Psoas muscle (tissue), 7 donors: ENCODE measurements at regions not wholly inside any gene's neighbourhood (a gene's known extent, or its start where the extent isn't known, plus 50 kb on each side); places are given as distances from the start of the nearest gene placed in this dataset.

Experiments used
- ATAC-seq, 4 donors: fragments of 200-7000 bp; cut with Tn5 transposase; one replicate each; pipeline ENCODE4 v1.9.1; 2020; ENCODE audit warnings: moderate library complexity in 3 of 4, mild to moderate bottlenecking in 2 of 4
- DNase-seq, 2 donors: peaks; one replicate each; pipeline ENCODE4 v3.0.0-alpha.2; 2020
- H3K27ac ChIP-seq: fragments of 200-600 bp; one replicate; pipeline ENCODE4 v1.8.0; 2022
- H3K27me3 ChIP-seq, 3 donors: fragments of 200-600 bp in 1 of 3; one replicate each; pipeline versions ENCODE4 v1.6.1 to v1.8.0; 2013 to 2022; ENCODE audit warnings: low read length in 2 of 3, mild to moderate bottlenecking in 2 of 3, moderate library complexity in 1 of 3; ENCODE audit not compliant: insufficient read depth in 3 of 3
- H3K36me3 ChIP-seq, 2 donors: fragments of 200-600 bp in 1 of 2; one replicate each; pipeline versions ENCODE4 v1.6.1 to v1.8.0; 2013 to 2022; ENCODE audit warnings: low read depth in 1 of 2, mild to moderate bottlenecking in 1 of 2, moderate library complexity in 1 of 2; ENCODE audit not compliant: insufficient read depth in 1 of 2
- H3K4me1 ChIP-seq: fragments of 200-600 bp; one replicate; pipeline ENCODE4 v1.8.0; 2022
- H3K4me3 ChIP-seq: fragments of 200-600 bp; one replicate; pipeline ENCODE4 v1.8.0; 2022; ENCODE audit warnings: mild to moderate bottlenecking
- H3K9me3 ChIP-seq: fragments of 200-600 bp; one replicate; pipeline ENCODE4 v1.8.0; 2022
- CTCF ChIP-seq: fragments of 200-600 bp; IDR thresholded peaks from one replicate; pipeline ENCODE4 v1.8.0; 2022; ENCODE audit warnings: antibody characterized with exemption
- WGBS, 3 donors: extraction: QIAGEN DNeasy Blood & Tissue Kit; methylation state at CpG; one replicate each; pipeline versions ENCODE4 v1.1.6 to v1.1.7; 2013; 5-methylcytosine and 5-hydroxymethylcytosine counted together
- intact Hi-C, 2 donors: fragments of 100-400 bp; cut with DNase I; formaldehyde crosslinking; loops; one replicate each; pipeline versions ENCODE4 v1.11.0 to v1.14.2; 2022
- donor health status: healthy with polysubstance abuse.
- donor health status: DM: no; HTN: no; CAD: no; lungs with moderate emphysema.
- donor health status: Bipolar disorder and iron deficiency.
- donor health status: healthy.
- donor health status: DM: yes; HTN: yes; CAD: no.
- donor health status: DM: no; HTN: no; CAD: no.
- donor health status: DM: yes; HTN: yes; CAD: no.

- Histone ChIP-seq H3K27me3 (peaks cover 0 to 3% (median 0%) of the 10 kb centered on the region in 3 donors), H3K4me1 (no peaks in the 10 kb centered on the region), H3K9me3 (no peaks in the 10 kb centered on the region), H3K27ac (no peak overlapping the region), H3K4me3 (no peak overlapping the region), H3K36me3 (no peaks in the 10 kb centered on the region)
- DNase-seq (no peak), ATAC-seq (no peak)
- intact Hi-C loops, result loop anchor here in 1 of 2 donors (10.0 kb wide), 1 partner anchor 502 kb away; the partner anchor contains the start of gene SFMBT2
- WGBS, 3 donors, result 38 to 47% (median 43%) methylated on average over 5 of the region's 5 CpGs
- TF ChIP-seq CTCF, result no peak
Measured at GRCh38 chr10:6912424-6912823, 332.3 kb upstream of the PRKCQ start.

- Histone ChIP-seq H3K4me1 (no peaks in the 10 kb centered on the region), H3K27me3 (peaks cover 0 to 3% (median 0%) of the 10 kb centered on the region in 3 donors), H3K4me3 (no peak overlapping the region), H3K9me3 (no peaks in the 10 kb centered on the region), H3K36me3 (no peaks in the 10 kb centered on the region), H3K27ac (no peak overlapping the region)
- TF ChIP-seq CTCF, result no peak
- 83 to 86% (median 85%) methylated on average over 2 of the region's 2 CpGs for WGBS, 3 donors
- DNase-seq, result no peak
- ATAC-seq, result no peak
- intact Hi-C loops, result loop anchor here in 1 of 2 donors (10.0 kb wide), 1 partner anchor 503 kb away; the partner anchor contains the start of gene SFMBT2
Measured at GRCh38 chr10:6912021-6912420, 331.9 kb upstream of the PRKCQ start.

- no peak overlapping the region for H3K4me3 ChIP-seq
- no peaks in the 10 kb centered on the region for H3K4me1 ChIP-seq
- intact Hi-C loops, result loop anchor here in 1 of 2 donors (10.0 kb wide), 1 partner anchor 505 kb away; the partner anchor contains the start of gene SFMBT2
- no peak for TF ChIP-seq CTCF
- H3K9me3 ChIP-seq, result no peaks in the 10 kb centered on the region
- no peak overlapping the region for H3K27ac ChIP-seq
- peaks cover 0 to 3% (median 0%) of the 10 kb centered on the region in 3 donors for H3K27me3 ChIP-seq
- 66 to 78% (median 73%) methylated on average over 6 of the region's 6 CpGs for WGBS, 3 donors
- ATAC-seq (no peak), DNase-seq (no peak)
- no peaks in the 10 kb centered on the region for H3K36me3 ChIP-seq
Measured at GRCh38 chr10:6909905-6910560, 330.0 kb upstream of the PRKCQ start.

GRCh38 chr10:6907877-6908530 is 327.9 kb upstream of the PRKCQ start:
- no peaks in the 10 kb centered on the region for H3K4me1 ChIP-seq
- WGBS, 3 donors, result 79 to 85% (median 83%) methylated on average over 4 of the region's 4 CpGs
- H3K27me3 ChIP-seq, result no peaks in the 10 kb centered on the region
- no peaks in the 10 kb centered on the region for H3K36me3 ChIP-seq
- H3K27ac ChIP-seq, result no peak overlapping the region
- H3K4me3 ChIP-seq, result no peak overlapping the region
- intact Hi-C loops, result no loop called here
- TF ChIP-seq CTCF, result no peak
- no peaks in the 10 kb centered on the region for H3K9me3 ChIP-seq
- DNase-seq (no peak), ATAC-seq (no peak)
